NCI-H774 (cell line): ENCODE measurements at regions not wholly inside any gene's neighbourhood (a gene's known extent, or its start where the extent isn't known, plus 50 kb on each side); places are given as distances from the start of the nearest gene placed in this dataset.
A peak's percentile ranks its signal among the peaks of the same experiment; 100 is the strongest.

Experiments used
- DNase-seq: peaks from one replicate; lab custom pipeline; 2025; lab: John Stamatoyannopoulos, UW

DNA sequence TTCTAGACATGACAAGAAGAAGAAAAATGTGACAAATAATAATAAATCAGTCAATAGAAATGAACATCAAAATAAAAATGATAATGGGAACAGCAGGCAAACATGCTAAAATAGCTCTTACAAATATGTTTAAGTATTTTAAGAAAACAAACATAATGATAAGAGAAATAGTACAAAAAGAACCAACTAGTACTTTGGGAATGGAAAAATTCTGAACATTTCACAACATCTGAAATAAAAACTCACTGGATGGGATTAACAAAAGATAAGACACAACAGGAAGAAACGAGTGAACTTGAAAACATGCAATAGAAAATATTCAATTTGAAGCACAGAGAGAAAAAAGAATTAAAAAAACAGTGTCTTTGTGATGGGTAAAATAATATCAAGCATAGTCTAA lies 115.2 kb upstream of the TSPAN2 start:
- no peak for DNase-seq

DNA sequence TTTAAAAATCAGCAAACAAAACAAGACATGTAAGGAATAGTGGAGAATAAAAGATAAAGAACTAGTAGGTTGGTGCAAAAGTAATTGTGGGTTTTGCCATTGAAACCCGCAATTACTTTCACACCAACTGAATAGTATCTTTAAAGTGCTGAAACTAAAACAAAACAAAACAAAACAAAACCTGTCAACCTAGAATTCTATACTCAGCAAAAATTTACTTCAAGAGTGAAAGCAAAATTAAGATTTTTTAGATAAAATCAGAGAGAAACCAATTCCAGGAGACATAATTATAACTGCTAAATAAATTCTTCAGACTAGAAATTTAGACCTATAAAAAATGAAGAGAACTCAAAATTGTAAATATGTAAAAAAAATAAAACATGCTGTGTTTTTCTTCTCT lies 114.0 kb upstream of the TSPAN2 start:
- DNase-seq: no peak

DNA sequence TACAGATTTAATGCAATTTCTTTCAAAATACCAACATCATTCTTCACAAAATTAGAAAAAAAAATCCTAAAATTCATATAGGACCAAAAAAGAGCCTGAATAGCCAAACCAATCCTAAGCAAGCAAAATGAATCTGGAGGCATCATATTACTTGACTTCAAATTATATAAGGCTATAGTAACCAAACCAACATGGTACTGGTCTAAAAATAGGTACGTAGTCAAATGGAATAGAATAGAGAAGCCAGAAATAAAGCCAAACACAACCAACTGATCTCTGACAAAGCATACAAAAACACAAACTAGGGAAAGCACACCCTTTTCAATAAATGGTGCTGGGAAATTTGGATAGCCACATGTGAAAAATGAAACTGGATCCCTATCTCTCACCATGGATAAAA lies 112.3 kb upstream of the TSPAN2 start:
- DNase-seq: no peak

GRCh38 chr1:115199416-115200132 lies 110.3 kb upstream of the TSPAN2 start:
- no peak for DNase-seq

GRCh38 chr1:115198938-115199337 lies 109.6 kb upstream of the TSPAN2 start:
- DNase-seq: peak; percentile 50

DNA sequence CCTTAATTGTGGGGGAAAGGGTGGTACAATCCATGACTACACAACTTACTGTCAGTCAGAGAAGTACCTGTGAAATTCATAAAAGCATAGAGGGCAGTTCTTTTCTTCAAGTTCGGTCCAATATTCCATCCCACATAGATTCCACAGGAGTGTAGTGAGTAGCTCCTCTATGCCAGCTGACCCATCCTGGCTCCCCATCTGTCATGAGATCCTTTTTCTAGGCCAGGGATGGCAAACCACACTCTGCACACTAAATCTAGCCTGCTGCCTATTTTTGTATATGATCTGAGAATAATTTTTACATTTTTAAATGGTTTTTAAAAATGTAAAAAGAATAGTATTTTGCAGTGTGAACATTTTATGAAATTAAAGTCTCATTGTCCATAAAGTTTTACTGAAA lies 107.0 kb upstream of the TSPAN2 start:
- no peak for DNase-seq

GRCh38 chr1:115194506-115194905 lies 105.2 kb upstream of the TSPAN2 start:
- DNase-seq: no peak

DNA sequence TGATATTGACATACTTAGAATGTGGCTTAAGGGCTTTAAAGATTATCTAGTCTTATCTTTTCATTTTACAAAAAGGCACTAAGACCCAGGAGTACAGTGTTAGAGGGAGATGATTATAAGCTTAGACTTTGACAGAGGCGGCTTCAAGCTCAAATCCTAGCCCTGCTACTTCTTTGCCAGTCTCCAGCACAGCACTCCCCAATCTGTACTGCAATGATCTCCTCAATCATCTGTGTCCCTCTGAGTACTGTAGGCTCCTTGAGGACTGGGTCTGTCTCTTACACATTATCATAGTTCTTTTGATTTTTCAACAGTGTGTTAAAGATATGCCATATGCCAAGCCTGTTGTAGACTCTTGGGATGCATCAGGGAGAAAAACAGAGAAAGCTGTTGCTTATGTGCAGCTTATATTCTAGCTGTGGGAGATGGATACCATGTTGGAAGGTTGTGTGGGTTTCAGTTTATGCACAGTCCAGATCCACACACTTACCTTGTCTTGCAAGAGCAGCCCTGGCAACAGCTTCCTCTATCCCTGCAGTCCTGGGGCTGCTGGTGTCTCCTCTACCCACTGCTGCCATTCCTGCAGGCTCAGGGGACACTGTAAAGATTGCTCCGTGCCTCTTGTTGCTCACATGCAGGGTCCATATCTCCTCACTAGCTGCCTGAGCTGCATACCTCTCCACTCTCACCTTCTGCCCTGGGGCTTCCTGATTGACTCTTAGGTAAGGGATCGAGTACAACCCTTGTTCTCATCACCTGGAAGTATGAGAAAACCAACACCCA lies 103.9 kb upstream of the TSPAN2 start:
- no peak for DNase-seq

- no peak for DNase-seq
Observed at GRCh38 chr1:115192200-115192767, 103.0 kb upstream of the TSPAN2 start.

GRCh38 chr1:115191691-115192090 lies 102.4 kb upstream of the TSPAN2 start:
- no peak for DNase-seq

DNA sequence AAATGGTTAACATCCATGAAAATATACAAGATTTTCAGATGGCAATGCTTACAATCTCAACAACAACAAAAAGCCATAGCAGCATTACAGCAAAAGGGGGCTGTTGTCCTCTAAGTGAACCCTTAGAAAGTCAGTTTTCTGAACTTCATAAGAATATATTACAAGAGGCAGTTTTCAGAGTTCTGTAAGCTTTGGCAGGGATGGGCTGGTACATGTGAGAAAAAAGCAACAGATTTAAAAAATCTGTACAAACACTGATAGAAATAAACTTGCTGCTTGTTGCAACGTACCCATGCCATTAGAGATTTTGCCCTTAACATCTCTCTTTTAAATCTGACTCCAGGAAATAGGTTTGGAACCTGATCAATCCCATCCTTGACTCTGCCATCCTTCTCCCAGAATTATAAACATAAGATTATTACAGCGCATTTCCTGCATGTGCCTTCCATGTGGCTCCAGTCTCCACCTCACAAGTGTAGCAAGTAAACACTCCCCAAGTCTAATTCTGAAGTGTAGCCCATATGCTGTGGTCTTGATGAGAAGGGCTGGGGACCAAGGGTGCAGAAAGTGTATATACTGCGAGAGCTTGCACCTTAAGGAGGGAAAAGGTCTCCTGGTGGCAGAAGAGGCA lies 101.4 kb upstream of the TSPAN2 start:
- no peak for DNase-seq

DNA sequence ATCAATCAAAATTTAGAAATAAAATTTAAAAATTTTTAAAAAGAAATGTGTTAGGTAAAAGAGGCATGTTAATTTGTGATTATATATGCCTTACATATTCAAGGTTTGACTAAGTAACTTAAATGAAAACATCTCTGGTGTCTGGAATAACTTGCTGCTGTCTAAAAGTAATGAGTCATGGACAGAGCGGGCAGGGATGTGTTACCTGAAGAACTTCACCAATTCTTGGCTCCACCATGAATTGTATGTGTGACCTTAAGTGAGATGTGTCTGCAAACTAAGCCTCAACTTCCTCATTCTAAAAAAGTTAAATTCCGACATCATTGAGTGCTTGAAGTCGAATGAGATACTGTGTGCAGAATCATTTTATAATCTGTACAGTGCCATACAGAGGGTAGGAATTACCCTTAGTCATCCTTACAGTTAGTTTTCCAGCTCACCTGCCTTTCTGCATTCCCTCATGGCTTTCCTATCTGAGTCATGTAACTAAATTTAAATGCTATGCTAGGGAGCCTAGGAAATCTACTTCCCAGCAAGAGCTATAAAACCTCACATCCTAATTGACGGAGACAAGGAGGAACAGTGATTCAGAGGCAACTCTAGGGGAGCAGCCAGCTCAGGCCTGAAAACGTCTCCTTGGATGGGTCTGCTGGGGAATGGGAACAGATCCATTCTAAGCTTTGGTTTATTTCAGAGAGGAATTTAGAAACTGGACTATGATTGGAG lies 100.7 kb upstream of the TSPAN2 start:
- DNase-seq: no peak

DNA sequence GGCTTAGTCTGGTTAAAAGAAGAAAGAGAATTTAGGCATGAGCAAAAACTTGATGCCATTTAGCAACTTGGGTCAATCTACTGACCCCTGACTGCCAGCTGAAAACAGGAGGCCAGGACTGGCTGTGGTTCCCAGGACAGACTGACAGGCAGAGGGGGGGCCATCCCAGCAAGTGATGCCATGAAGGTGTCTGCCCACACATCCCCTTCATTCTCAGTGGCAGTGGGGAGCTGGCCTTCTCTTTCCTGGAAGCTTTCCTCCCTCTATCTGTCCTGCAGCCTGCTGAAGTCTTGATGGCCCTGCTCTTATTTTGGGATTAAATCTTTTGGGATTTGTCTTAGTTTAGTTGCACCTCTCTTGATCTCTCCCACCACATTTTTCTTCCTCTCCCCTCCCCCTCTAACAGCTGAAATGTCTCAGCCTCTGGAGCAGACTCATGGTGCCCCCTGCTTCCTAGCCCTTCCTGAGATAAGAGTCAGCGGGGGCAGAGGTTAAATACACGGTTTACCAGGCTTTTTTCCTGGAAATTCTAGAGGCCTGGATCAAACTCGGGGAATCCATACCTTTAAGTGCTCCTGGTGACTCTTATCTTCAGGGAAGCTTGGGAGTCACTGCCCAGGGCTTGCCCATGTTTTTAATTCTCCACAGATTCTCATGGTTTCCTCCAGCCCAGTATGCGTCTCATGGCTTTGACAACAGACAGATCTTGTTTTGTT lies 99.5 kb upstream of the TSPAN2 start:
- DNase-seq: no peak

DNA sequence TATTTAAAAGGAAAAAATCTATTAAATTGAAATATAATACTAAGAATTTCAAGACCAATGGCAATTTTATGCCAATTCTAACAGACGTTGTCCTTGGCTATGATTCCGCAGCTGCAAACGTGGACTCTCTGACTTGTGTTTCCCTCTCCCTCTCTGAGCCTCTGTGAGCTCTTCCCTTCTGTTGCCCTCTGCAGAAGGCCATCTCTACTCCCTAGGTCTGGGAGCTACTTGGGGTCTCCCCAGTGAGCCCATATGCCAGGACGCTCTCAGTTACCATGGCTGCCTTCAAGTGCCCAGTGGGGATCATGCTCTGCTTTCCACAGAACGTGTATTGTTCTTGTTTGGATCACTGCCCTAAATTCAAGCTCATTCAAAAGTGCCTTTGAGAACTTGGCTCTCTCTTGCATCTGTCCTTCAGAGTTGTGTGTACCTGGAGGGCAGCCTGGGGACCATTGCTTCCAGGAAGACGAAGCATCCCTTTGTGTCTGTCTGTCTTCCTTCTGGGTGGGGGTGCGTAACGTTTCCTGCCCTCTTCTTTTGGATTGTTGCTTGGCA lies 97.5 kb upstream of the TSPAN2 start:
- DNase-seq: no peak

GRCh38 chr1:115185336-115185735 lies 96.0 kb upstream of the TSPAN2 start:
- DNase-seq: no peak

- no peak for DNase-seq
Observed at GRCh38 chr1:115184951-115185331, 95.6 kb upstream of the TSPAN2 start.

DNA sequence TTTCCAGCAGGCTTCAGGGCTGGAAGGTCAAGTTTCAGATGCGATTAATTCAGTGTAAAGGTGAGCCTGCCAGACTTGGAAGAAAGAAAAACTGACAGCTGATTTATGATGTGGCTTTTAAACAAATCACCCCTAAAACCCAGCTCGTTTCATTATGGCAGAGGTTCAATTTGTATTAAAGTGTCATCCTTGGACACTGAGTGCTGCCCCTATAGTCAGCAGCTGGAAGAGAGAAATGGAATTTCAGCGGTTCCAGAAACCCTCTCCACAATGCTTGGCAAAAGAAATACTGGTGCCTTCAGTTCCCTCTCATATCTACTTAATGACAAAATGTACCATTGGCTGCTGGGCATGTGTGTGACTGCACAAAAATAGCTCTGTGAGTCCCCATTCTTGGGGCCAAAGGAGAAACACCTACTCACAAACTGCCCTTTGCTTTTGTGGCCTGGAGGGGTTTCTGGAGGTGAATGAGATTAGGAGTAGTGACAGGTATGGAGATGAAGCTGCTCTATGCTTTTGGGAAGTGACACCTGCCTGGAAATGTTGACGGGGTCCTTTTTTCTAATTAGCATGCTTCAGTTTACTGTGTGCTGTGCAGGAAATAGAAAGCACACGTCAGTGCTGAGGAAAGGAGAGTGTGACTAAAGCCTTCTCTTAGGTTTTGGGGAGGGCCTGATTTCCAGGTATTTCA lies 95.1 kb upstream of the TSPAN2 start:
- DNase-seq: peak; percentile 37

DNA sequence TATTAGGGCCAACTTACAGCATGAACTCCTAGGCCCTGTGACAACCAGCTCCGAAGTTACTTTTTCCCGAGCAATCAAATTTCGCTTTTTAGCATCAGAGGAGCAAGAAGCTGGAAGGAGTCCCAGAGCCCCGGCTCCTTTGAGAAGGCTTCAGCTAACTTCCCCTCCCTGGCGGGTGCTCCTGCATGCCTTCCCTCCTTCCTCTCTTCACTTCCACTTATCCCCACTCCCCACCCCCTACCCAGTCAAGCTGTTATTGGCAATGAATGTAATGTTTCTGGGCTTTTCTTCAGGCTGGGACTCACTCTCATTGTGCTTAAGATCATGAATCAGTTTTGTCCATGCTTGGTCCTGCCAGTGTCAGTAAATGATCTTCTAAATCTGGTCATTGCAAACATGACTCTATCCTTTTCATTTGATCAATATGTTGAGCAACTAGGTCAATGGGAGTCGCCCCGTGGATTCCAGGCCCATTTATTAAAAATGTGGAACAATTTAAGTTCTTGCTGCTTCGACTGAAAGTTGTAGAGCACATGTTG lies 94.5 kb upstream of the TSPAN2 start:
- DNase-seq: no peak

- DNase-seq: no peak
Observed at GRCh38 chr1:115183158-115183557, 93.9 kb upstream of the TSPAN2 start.

- DNase-seq: no peak
Observed at GRCh38 chr1:115182012-115182715, 92.9 kb upstream of the TSPAN2 start.
